B cell (primary cell): ENCODE measurements at regions not wholly inside any gene's neighbourhood (a gene's known extent, or its start where the extent isn't known, plus 50 kb on each side); places are given as distances from the start of the nearest gene placed in this dataset.
"Not testable (repeated sequence)": the region's sequence is repeated elsewhere in the genome, so short reads cannot be mapped to it uniquely, and the experiment has no call there.

ENCODE experiments used
- ATAC-seq: fragments of 200-7000 bp; cut with Tn5 transposase; one replicate; pipeline ENCODE4 v1.10.0; 2021; ENCODE audit warnings: low read depth, mild to moderate bottlenecking, moderate number of reproducible peaks, moderate library complexity
- CTCF ChIA-PET: fragments of 350-600 bp; sonication (Branson Sonifier 250); formaldehyde crosslinking; loops from one replicate; lab custom pipeline; 2021; ENCODE audit warnings: antibody characterized with exemption, inconsistent platforms; lab: Charles Lee
- POLR2A ChIA-PET: fragments of 350-600 bp; sonication (Branson Sonifier 250); formaldehyde crosslinking; loops from one replicate; lab custom pipeline; 2021; ENCODE audit warnings: antibody characterized with exemption; lab: Charles Lee
- DNase-seq: peaks from one replicate; pipeline ENCODE4 v3.0.0; 2013
- H2AFZ ChIP-seq: 2 replicates; pipeline ENCODE4 v1.6.1; 2012; ENCODE audit warnings: mild to moderate bottlenecking, low read depth, low read length; ENCODE audit not compliant: insufficient read depth, poor library complexity, severe bottlenecking
- H3K27ac ChIP-seq, 2 donors: 1 replicate in 1 of 2; 2 replicates in 1 of 2; pipeline ENCODE4 v1.5.1; 2012 to 2013; ENCODE audit warnings: low read length in 2 of 2, mild to moderate bottlenecking in 2 of 2, moderate library complexity in 1 of 2
- H3K27me3 ChIP-seq, 4 experiments: fragments of 200-600 bp in 1 of 4; sonication (generic) in 1 of 4; replicated peaks in 1 of 4; 1 replicate in 2 of 4; 2 replicates in 2 of 4; pipeline versions ENCODE4 v1.6.1 to v1.7.0; 2013 to 2016; ENCODE audit warnings: low read length in 3 of 4, mild to moderate bottlenecking in 2 of 4, mixed read lengths in 1 of 4, moderate library complexity in 1 of 4; ENCODE audit not compliant: insufficient read depth in 4 of 4, control insufficient read depth in 3 of 4; ENCODE audit errors: control extremely low read depth in 1 of 4
- H3K36me3 ChIP-seq, 2 experiments: replicated peaks in 1 of 2; 1 replicate in 1 of 2; 2 replicates in 1 of 2; pipeline versions ENCODE4 v1.6.1 to v1.7.1; 2013; ENCODE audit warnings: low read length in 1 of 2; ENCODE audit not compliant: insufficient read depth in 2 of 2, control insufficient read depth in 1 of 2; ENCODE audit errors: control extremely low read depth in 1 of 2, extremely low read depth in 1 of 2
- H3K4me1 ChIP-seq, 2 donors: fragments of 200-600 bp in 1 of 2; sonication (generic) in 1 of 2; 1 replicate in 1 of 2; 2 replicates in 1 of 2; pipeline versions ENCODE4 v1.5.1 to v1.6.1; 2013 to 2017; ENCODE audit warnings: low read length in 2 of 2; ENCODE audit not compliant: control insufficient read depth in 2 of 2, insufficient read depth in 2 of 2
- H3K4me2 ChIP-seq: replicated peaks from 2 replicates; pipeline ENCODE3; 2012; ENCODE audit warnings: mild to moderate bottlenecking, low read depth, low read length; ENCODE audit not compliant: poor library complexity, severe bottlenecking
- H3K4me3 ChIP-seq, 5 experiments: fragments of 200-600 bp in 1 of 5; sonication (generic) in 1 of 5; 1 replicate in 3 of 5; 2 replicates in 2 of 5; pipeline versions ENCODE4 v1.5.1 to v1.7.0; 2011 to 2016; ENCODE audit warnings: low read length in 4 of 5, mild to moderate bottlenecking in 4 of 5, low read depth in 2 of 5, control low read depth in 1 of 5, moderate library complexity in 1 of 5; ENCODE audit not compliant: insufficient read depth in 1 of 5; ENCODE audit errors: control extremely low read depth in 1 of 5, extremely low read depth in 1 of 5
- H3K79me2 ChIP-seq: fragments of 200-600 bp; sonication (generic); one replicate; pipeline ENCODE4 v1.6.0; 2016; ENCODE audit warnings: low read length; ENCODE audit not compliant: control insufficient read depth, insufficient read depth
- H3K9ac ChIP-seq: fragments of 200-600 bp; sonication (generic); 2 replicates; pipeline ENCODE4 v1.6.1; 2017; ENCODE audit warnings: mild to moderate bottlenecking, low read length, moderate library complexity
- H3K9me3 ChIP-seq, 3 donors: one replicate each; pipeline versions ENCODE4 v1.6.1 to v1.7.1; 2013; ENCODE audit warnings: low read length in 2 of 3; ENCODE audit not compliant: control insufficient read depth in 2 of 3, insufficient read depth in 1 of 3; ENCODE audit errors: control extremely low read depth in 1 of 3
- H4K20me1 ChIP-seq: 2 replicates; pipeline ENCODE4 v1.6.0; 2012; ENCODE audit warnings: mild to moderate bottlenecking, low read length; ENCODE audit not compliant: insufficient read depth, control insufficient read depth, poor library complexity, severe bottlenecking
- H3K27ac Mint-ChIP-seq: one replicate; pipeline ENCODE4 v1.8.0; 2021; ENCODE audit warnings: mixed read lengths
- H3K27me3 Mint-ChIP-seq: one replicate; pipeline ENCODE4 v1.8.0; 2021; ENCODE audit warnings: mixed read lengths
- H3K4me1 Mint-ChIP-seq: one replicate; pipeline ENCODE4 v1.8.0; 2021; ENCODE audit warnings: mixed read lengths
- H3K4me3 Mint-ChIP-seq: one replicate; pipeline ENCODE4 v1.8.0; 2021; ENCODE audit warnings: mixed read lengths
- H3K9me3 Mint-ChIP-seq: one replicate; pipeline ENCODE4 v1.8.0; 2022; ENCODE audit warnings: mixed read lengths; ENCODE audit not compliant: insufficient read depth
- CTCF ChIP-seq: fragments of 200-600 bp; IDR thresholded peaks from one replicate; pipeline ENCODE4 v1.8.0; 2022; ENCODE audit warnings: antibody characterized with exemption, mild to moderate bottlenecking
- EZH2 ChIP-seq: IDR thresholded peaks from 2 replicates; pipeline ENCODE4 v1.6.1; 2012; ENCODE audit warnings: borderline replicate concordance, low read depth, mild to moderate bottlenecking, moderate library complexity, low read length; ENCODE audit not compliant: insufficient read depth, poor library complexity, severe bottlenecking
- WGBS: methylation state at CpG from one replicate; pipeline ENCODE4 v1.1.5; 2013; ENCODE audit warnings: missing lambda C conversion rate; ENCODE audit not compliant: insufficient coverage; 5-methylcytosine and 5-hydroxymethylcytosine counted together
- intact Hi-C: fragments of 100-400 bp; cut with micrococcal nuclease; formaldehyde crosslinking; loops from one replicate; pipeline ENCODE4 v1.10.0; 2022

- Mint-ChIP-seq H3K27me3 (peaks cover 4% of the 10 kb centered on the region), H3K27ac (no peak overlapping the region), H3K4me1 (no peaks in the 10 kb centered on the region), H3K9me3 (no peaks in the 10 kb centered on the region), H3K4me3 (no peak overlapping the region)
- no peaks in the 10 kb centered on the region for H3K9me3 ChIP-seq
- CTCF ChIA-PET: no interaction called here
- no peak overlapping the region for H3K4me3 ChIP-seq
- no peaks in the 10 kb centered on the region for H3K79me2 ChIP-seq
- H2AFZ ChIP-seq: no peak overlapping the region
- WGBS: 68% methylated on average over 3 of the region's 7 CpGs
- H3K4me2 ChIP-seq: no peak overlapping the region
- intact Hi-C loops: no loop called here
- TF ChIP-seq EZH2 (no peak), CTCF (no peak)
- no peaks in the 10 kb centered on the region for H3K36me3 ChIP-seq
- H3K27ac ChIP-seq: no peak overlapping the region
- POLR2A ChIA-PET: no interaction called here
- H3K9ac ChIP-seq: no peak overlapping the region
- H3K4me1 ChIP-seq: no peaks in the 10 kb centered on the region
- ATAC-seq (no peak), DNase-seq (no peak)
- H4K20me1 ChIP-seq: no peaks in the 10 kb centered on the region
- H3K27me3 ChIP-seq: peaks cover 0 to 4% (median 0%) of the 10 kb centered on the region in 4 experiments
These were observed 200.8 kb upstream of the SLCO3A1 start for GRCh38 chr15:91652610-91653207.

GRCh38 chr15:91655563-91656290 is 197.8 kb upstream of the SLCO3A1 start:
- intact Hi-C loops, H3K27ac ChIP-seq, H3K9me3 ChIP-seq, ATAC-seq, H3K4me3 Mint-ChIP-seq, H3K9ac ChIP-seq, POLR2A ChIA-PET, H3K27me3 ChIP-seq, H3K4me1 Mint-ChIP-seq, CTCF ChIA-PET, DNase-seq, H3K27ac Mint-ChIP-seq, H3K36me3 ChIP-seq, H3K4me2 ChIP-seq, H3K4me1 ChIP-seq, H2AFZ ChIP-seq, H3K79me2 ChIP-seq, H4K20me1 ChIP-seq, H3K4me3 ChIP-seq, H3K9me3 Mint-ChIP-seq: not testable (repeated sequence)
- H3K27me3 Mint-ChIP-seq: peaks cover 15% of the 10 kb centered on the region
- 26% methylated on average over 8 of the region's 12 CpGs for WGBS
